ENCODE measurements at regions not wholly inside any gene's neighbourhood (a gene's known extent, or its start where the extent isn't known, plus 50 kb on each side); places are given as distances from the start of the nearest gene placed in this dataset.
A peak's percentile ranks its signal among the peaks of the same experiment; 100 is the strongest.

DNA sequence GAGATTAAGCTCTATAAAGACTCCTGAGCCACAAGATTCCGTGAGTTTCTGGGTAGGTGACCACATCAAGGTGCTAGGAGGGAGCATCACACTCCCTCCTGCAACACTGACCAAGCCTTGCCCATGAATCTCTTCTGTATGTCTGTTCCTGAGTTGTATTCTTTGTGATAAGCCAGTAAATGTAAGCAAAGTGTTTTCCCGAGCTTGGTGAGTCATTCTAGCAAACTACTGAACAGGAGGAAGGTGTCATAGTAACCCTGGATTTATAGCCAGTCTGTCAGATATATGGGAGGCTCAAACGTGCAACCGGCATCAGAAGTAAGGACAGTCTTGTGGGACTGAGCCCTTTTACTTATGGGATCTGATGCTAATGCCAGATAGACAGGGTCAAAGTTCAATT, 346.1 kb upstream of the KYNU start:
- Histone ChIP-seq H3K4me3 (no peak overlapping the region), H3K9me3 (no peaks in the 10 kb centered on the region), H3K36me3 (ENCODE audit: low read depth) (no peaks in the 10 kb centered on the region), H3K4me1 (ENCODE audit: low read depth) (no peaks in the 10 kb centered on the region)
- ATAC-seq (peak; percentile 63), DNase-seq (no peak)
- intact Hi-C loops (cut with DNase I, micrococcal nuclease): no loop called here
- TF ChIP-seq, protein P1, sequence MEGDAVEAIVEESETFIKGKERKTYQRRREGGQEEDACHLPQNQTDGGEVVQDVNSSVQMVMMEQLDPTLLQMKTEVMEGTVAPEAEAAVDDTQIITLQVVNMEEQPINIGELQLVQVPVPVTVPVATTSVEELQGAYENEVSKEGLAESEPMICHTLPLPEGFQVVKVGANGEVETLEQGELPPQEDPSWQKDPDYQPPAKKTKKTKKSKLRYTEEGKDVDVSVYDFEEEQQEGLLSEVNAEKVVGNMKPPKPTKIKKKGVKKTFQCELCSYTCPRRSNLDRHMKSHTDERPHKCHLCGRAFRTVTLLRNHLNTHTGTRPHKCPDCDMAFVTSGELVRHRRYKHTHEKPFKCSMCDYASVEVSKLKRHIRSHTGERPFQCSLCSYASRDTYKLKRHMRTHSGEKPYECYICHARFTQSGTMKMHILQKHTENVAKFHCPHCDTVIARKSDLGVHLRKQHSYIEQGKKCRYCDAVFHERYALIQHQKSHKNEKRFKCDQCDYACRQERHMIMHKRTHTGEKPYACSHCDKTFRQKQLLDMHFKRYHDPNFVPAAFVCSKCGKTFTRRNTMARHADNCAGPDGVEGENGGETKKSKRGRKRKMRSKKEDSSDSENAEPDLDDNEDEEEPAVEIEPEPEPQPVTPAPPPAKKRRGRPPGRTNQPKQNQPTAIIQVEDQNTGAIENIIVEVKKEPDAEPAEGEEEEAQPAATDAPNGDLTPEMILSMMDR (IDR thresholded peaks at IDR 0.05): no peak

DNA sequence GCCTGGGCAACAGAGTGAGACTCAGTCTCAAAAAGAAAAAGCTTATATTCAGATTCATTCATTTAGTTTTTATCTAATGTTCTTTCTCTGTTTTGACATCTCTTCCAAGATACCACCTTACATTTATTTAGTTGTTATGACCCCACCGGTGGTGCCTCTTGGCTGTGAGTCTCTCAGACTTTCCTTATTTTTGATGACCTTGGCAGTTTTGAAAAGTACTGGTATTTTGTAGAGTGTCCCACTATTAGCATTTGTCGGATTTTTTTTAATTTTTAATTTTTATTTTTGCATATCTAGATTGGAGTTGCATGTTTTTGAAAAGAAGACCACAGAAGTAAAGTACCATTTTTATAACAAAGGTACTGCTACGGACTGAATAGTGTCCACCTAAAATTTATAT, 351.7 kb upstream of the KYNU start:
- DNase-seq (no peak), ATAC-seq (no peak)
- TF ChIP-seq, protein P1 (IDR thresholded peaks at IDR 0.05): no peak
- Histone ChIP-seq H3K4me3 (no peak overlapping the region), H3K9me3 (no peaks in the 10 kb centered on the region), H3K36me3 (ENCODE audit: low read depth) (no peaks in the 10 kb centered on the region), H3K4me1 (ENCODE audit: low read depth) (no peaks in the 10 kb centered on the region)
- intact Hi-C loops (cut with DNase I, micrococcal nuclease): no loop called here

DNA sequence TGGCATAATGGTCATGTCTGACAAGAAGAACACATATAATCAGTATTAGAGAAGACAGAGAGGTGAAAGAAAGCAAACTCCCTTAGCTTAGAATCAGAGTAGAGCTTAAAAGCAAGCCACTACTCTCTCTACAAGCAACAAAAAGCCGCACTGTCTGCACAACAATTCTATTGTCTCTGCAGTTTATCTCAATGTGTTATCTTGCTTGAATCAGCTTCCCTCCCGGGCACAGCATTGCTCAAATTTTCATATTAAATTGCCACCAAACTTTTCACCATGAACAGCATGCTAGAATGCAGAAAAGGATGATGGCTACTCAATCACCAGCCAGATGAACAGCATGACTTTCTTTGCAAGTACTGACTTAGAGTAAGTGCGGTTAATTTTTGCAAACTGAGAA, 356.0 kb upstream of the KYNU start:
- Histone ChIP-seq H3K9me3 (no peaks in the 10 kb centered on the region), H3K4me3 (no peak overlapping the region), H3K4me1 (ENCODE audit: low read depth) (no peaks in the 10 kb centered on the region), H3K36me3 (ENCODE audit: low read depth) (no peaks in the 10 kb centered on the region)
- ATAC-seq (no peak), DNase-seq (no peak)
- TF ChIP-seq, protein P1 (IDR thresholded peaks at IDR 0.05): no peak
- intact Hi-C loops (cut with DNase I, micrococcal nuclease): no loop called here

DNA sequence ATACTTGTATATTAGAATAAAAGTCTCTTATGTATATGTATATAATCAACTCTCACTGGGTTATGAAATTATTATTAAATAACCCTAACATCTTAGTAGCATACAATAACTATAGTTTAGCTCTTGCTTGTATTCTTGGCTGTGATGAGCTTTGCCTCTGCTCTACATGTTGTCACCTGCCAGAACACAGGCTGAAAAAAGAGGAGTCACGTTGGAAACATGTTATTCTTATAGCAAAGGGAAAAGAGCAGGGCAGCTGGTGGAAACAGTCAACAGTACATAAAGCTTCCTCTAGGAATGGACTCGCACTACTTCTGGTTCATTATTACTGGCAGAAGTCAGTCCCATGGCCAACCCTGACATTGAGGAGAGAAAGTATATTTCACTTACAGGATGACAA, 362.0 kb upstream of the KYNU start:
- H3K4me1 ChIP-seq (ENCODE audit: low read depth): no peaks in the 10 kb centered on the region

DNA sequence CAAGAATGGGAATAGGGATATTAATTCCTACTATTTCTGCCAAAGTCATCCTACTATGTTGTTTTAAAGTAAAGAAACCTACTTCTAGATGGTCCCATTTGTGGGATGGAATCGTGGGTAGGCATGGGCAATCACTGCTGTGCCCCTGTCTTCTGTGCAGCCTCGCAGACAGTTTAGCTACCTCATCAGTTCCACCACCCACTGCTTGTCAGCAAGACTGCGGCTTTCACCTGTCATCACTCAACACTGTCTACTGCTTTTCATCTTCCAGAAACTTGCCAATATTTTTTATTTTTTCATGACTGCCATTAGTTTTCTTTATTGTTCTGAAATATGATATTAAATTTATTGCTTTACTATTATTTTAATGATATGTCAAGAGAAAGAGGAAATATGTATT, 368.1 kb upstream of the KYNU start:
- no peaks in the 10 kb centered on the region for H3K36me3 ChIP-seq (ENCODE audit: low read depth)
- H3K4me3 ChIP-seq: no peak overlapping the region
- intact Hi-C loops (cut with DNase I, micrococcal nuclease): no loop called here
- TF ChIP-seq, protein P1 (IDR thresholded peaks at IDR 0.05): no peak
- ATAC-seq: no peak
- H3K9me3 ChIP-seq: no peaks in the 10 kb centered on the region
- H3K4me1 ChIP-seq (ENCODE audit: low read depth): no peaks in the 10 kb centered on the region
- DNase-seq: no peak

More for the DNA sequence above, 362.0 kb upstream of the KYNU start:
- no peak for ATAC-seq
- Histone ChIP-seq H3K36me3 (ENCODE audit: low read depth) (no peaks in the 10 kb centered on the region), H3K9me3 (no peaks in the 10 kb centered on the region), H3K4me3 (no peak overlapping the region)
- intact Hi-C loops (cut with DNase I, micrococcal nuclease): no loop called here
- TF ChIP-seq, protein P1 (IDR thresholded peaks at IDR 0.05): no peak
- no peak for DNase-seq

DNA sequence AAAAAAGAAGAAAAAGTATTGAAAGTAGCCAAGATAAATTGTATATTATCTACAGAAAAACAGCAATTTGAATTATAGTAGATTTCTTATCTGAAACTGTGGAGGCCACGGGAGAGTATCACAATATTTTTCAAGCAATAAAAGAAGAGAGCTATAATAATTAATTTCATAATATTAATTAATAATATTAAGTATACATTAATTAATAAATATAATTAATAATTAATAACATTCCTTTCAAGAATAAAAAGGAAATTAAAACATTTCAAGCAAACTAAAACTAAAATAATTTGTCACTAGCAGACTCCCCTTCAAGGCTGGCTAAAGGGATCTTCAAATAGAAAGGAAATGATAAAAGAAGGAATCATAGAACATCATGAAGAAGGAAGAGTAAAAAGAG, 372.7 kb upstream of the KYNU start:
- no peak for ATAC-seq
- intact Hi-C loops (cut with DNase I, micrococcal nuclease): no loop called here

More for the DNA sequence above, 372.7 kb upstream of the KYNU start:
- Histone ChIP-seq H3K4me1 (ENCODE audit: low read depth) (no peaks in the 10 kb centered on the region), H3K4me3 (no peak overlapping the region), H3K36me3 (ENCODE audit: low read depth) (no peaks in the 10 kb centered on the region), H3K9me3 (no peaks in the 10 kb centered on the region)
- TF ChIP-seq, protein P1 (IDR thresholded peaks at IDR 0.05): no peak
- no peak for DNase-seq
